Smooth muscle cell (in vitro differentiated cells): ENCODE measurements at regions not wholly inside any gene's neighbourhood (a gene's known extent, or its start where the extent isn't known, plus 50 kb on each side); places are given as distances from the start of the nearest gene placed in this dataset.

Experiments used
- DNase-seq: peaks from one replicate; lab custom pipeline; 2025; ENCODE audit not compliant: unreplicated experiment; lab: John Stamatoyannopoulos, UW
- H2AFZ ChIP-seq: fragments of 200-600 bp; sonication (generic); 2 replicates; pipeline ENCODE4 v1.6.0; 2016; ENCODE audit warnings: antibody characterized with exemption, low read depth, mild to moderate bottlenecking
- H3F3A ChIP-seq: fragments of 200-600 bp; sonication (generic); 2 replicates; pipeline ENCODE4 v1.6.0; 2017; ENCODE audit warnings: antibody characterized with exemption, low read depth
- H3K27ac ChIP-seq: fragments of 200-600 bp; sonication (generic); 2 replicates; pipeline ENCODE4 v1.5.1; 2016; ENCODE audit warnings: low read depth, mild to moderate bottlenecking
- H3K27me3 ChIP-seq: fragments of 200-600 bp; sonication (generic); 2 replicates; pipeline ENCODE4 v1.6.1; 2016; ENCODE audit warnings: low read depth, mild to moderate bottlenecking
- H3K36me3 ChIP-seq: fragments of 200-600 bp; sonication (generic); 2 replicates; pipeline ENCODE4 v1.5.1; 2016; ENCODE audit warnings: low read depth
- H3K4me1 ChIP-seq: fragments of 200-600 bp; sonication (generic); 2 replicates; pipeline ENCODE4 v1.5.1; 2016; ENCODE audit warnings: low read depth
- H3K4me2 ChIP-seq: fragments of 200-600 bp; sonication (generic); 2 replicates; pipeline ENCODE4 v1.6.0; 2016; ENCODE audit warnings: mild to moderate bottlenecking
- H3K4me3 ChIP-seq: fragments of 200-600 bp; sonication (generic); 2 replicates; pipeline ENCODE4 v1.5.1; 2016; ENCODE audit warnings: mild to moderate bottlenecking
- H3K79me2 ChIP-seq: fragments of 200-600 bp; sonication (generic); 2 replicates; pipeline ENCODE4 v1.6.0; 2016; ENCODE audit warnings: low read depth, mild to moderate bottlenecking
- H3K9ac ChIP-seq: fragments of 200-600 bp; sonication (generic); 2 replicates; pipeline ENCODE4 v1.6.0; 2016; ENCODE audit warnings: low read depth
- H3K9me3 ChIP-seq: fragments of 200-600 bp; sonication (generic); replicated peaks from 2 replicates; pipeline ENCODE4 v1.5.1; 2016; ENCODE audit warnings: low read depth
- H4K20me1 ChIP-seq: fragments of 200-600 bp; sonication (generic); 2 replicates; pipeline ENCODE4 v1.6.0; 2016; ENCODE audit warnings: low read depth
- WGBS: methylation state at CpG from one replicate; pipeline ENCODE4 v1.1.7; 2016; ENCODE audit warnings: low lambda C conversion rate; 5-methylcytosine and 5-hydroxymethylcytosine counted together
- TF ChIP-seq, protein P1 (sequence below): fragments of 200-600 bp; sonication (generic); IDR thresholded peaks from 2 replicates; pipeline ENCODE4 v1.5.1; 2017; ENCODE audit warnings: borderline replicate concordance, mild to moderate bottlenecking, antibody characterized with exemption; ENCODE audit not compliant: insufficient read depth, poor library complexity, severe bottlenecking

GRCh38 chr12:24198070-24198469 is 248.6 kb upstream of the SOX5 start:
- H3K9ac ChIP-seq, result no peak overlapping the region
- no peaks in the 10 kb centered on the region for H3F3A ChIP-seq
- H3K9me3 ChIP-seq, result no peaks in the 10 kb centered on the region
- WGBS, result 62% methylated on average over 3 of the region's 3 CpGs
- no peak overlapping the region for H3K27ac ChIP-seq
- TF ChIP-seq, protein P1, sequence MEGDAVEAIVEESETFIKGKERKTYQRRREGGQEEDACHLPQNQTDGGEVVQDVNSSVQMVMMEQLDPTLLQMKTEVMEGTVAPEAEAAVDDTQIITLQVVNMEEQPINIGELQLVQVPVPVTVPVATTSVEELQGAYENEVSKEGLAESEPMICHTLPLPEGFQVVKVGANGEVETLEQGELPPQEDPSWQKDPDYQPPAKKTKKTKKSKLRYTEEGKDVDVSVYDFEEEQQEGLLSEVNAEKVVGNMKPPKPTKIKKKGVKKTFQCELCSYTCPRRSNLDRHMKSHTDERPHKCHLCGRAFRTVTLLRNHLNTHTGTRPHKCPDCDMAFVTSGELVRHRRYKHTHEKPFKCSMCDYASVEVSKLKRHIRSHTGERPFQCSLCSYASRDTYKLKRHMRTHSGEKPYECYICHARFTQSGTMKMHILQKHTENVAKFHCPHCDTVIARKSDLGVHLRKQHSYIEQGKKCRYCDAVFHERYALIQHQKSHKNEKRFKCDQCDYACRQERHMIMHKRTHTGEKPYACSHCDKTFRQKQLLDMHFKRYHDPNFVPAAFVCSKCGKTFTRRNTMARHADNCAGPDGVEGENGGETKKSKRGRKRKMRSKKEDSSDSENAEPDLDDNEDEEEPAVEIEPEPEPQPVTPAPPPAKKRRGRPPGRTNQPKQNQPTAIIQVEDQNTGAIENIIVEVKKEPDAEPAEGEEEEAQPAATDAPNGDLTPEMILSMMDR, result no peak
- H3K79me2 ChIP-seq, result no peaks in the 10 kb centered on the region
- no peak overlapping the region for H3K4me2 ChIP-seq
- H3K27me3 ChIP-seq, result no peaks in the 10 kb centered on the region
- no peaks in the 10 kb centered on the region for H3K36me3 ChIP-seq
- H4K20me1 ChIP-seq, result no peaks in the 10 kb centered on the region
- DNase-seq, result no peak
- H2AFZ ChIP-seq, result no peak overlapping the region
- no peak overlapping the region for H3K4me3 ChIP-seq
- H3K4me1 ChIP-seq, result peaks cover 7% of the 10 kb centered on the region

GRCh38 chr12:24197532-24197931 is 248.1 kb upstream of the SOX5 start:
- no peaks in the 10 kb centered on the region for H3K27me3 ChIP-seq
- no peak overlapping the region for H3K4me2 ChIP-seq
- no peaks in the 10 kb centered on the region for H3K36me3 ChIP-seq
- no peak overlapping the region for H2AFZ ChIP-seq
- no peaks in the 10 kb centered on the region for H4K20me1 ChIP-seq
- DNase-seq, result no peak
- TF ChIP-seq, protein P1, result no peak
- H3K9ac ChIP-seq, result no peak overlapping the region
- no peak overlapping the region for H3K27ac ChIP-seq
- no peaks in the 10 kb centered on the region for H3F3A ChIP-seq
- no peaks in the 10 kb centered on the region for H3K79me2 ChIP-seq
- peaks cover 7% of the 10 kb centered on the region for H3K4me1 ChIP-seq
- H3K9me3 ChIP-seq, result no peaks in the 10 kb centered on the region
- WGBS, result 61% methylated on average over 5 of the region's 5 CpGs
- no peak overlapping the region for H3K4me3 ChIP-seq

GRCh38 chr12:24195063-24195462 is 245.6 kb upstream of the SOX5 start:
- H4K20me1 ChIP-seq, result no peaks in the 10 kb centered on the region
- no peaks in the 10 kb centered on the region for H3K27me3 ChIP-seq
- H3K4me2 ChIP-seq, result no peak overlapping the region
- no peaks in the 10 kb centered on the region for H3K36me3 ChIP-seq
- H3K27ac ChIP-seq, result no peak overlapping the region
- H3K9ac ChIP-seq, result no peak overlapping the region
- no peaks in the 10 kb centered on the region for H3K79me2 ChIP-seq
- no peaks in the 10 kb centered on the region for H3K9me3 ChIP-seq
- no peak overlapping the region for H2AFZ ChIP-seq
- WGBS, result 95% methylated on average over 4 of the region's 4 CpGs
- no peak for DNase-seq
- H3F3A ChIP-seq, result no peaks in the 10 kb centered on the region
- TF ChIP-seq, protein P1, result no peak
- H3K4me3 ChIP-seq, result no peak overlapping the region
- peaks cover 7% of the 10 kb centered on the region for H3K4me1 ChIP-seq

DNA sequence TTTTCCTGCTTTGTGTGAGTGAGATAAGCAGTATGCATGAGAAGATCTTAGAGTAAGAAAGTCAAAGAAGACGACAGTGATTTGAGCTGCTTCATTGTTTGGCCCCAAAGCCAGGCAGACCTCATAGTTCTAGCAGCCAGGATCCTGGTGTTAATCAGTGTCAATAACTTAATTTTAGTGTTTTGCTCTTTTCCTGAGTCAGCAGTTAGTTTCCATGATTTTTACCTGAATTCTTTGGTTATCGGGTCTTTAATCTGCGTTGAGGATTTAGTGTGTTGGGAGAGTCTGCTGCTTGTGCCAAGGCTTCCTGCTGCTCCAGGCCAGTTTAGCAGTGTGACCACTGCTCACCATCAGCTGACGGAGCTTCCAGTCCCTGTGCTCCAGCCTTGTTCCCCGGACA is 241.6 kb upstream of the SOX5 start:
- no peaks in the 10 kb centered on the region for H4K20me1 ChIP-seq
- no peak overlapping the region for H3K27ac ChIP-seq
- H3K4me3 ChIP-seq, result no peak overlapping the region
- H3K9ac ChIP-seq, result no peak overlapping the region
- no peak overlapping the region for H3K4me2 ChIP-seq
- TF ChIP-seq, protein P1, result no peak
- H3K36me3 ChIP-seq, result no peaks in the 10 kb centered on the region
- no peak overlapping the region for H2AFZ ChIP-seq
- no peaks in the 10 kb centered on the region for H3K9me3 ChIP-seq
- H3K4me1 ChIP-seq, result no peaks in the 10 kb centered on the region
- no peaks in the 10 kb centered on the region for H3K27me3 ChIP-seq
- no peak for DNase-seq
- 96% methylated on average over 5 of the region's 5 CpGs for WGBS
- no peaks in the 10 kb centered on the region for H3K79me2 ChIP-seq
- no peaks in the 10 kb centered on the region for H3F3A ChIP-seq
